Activated CD8-positive, alpha-beta T cell treated with anti-CD3 and anti-CD28 coated beads for 36 hours (primary cell): ENCODE measurements at regions not wholly inside any gene's neighbourhood (a gene's known extent, or its start where the extent isn't known, plus 50 kb on each side); places are given as distances from the start of the nearest gene placed in this dataset.

ENCODE experiments used
- ATAC-seq: fragments of 200-7000 bp; cut with Tn5 transposase; one replicate; pipeline ENCODE4 v1.10.0; 2021; ENCODE audit warnings: mild to moderate bottlenecking, moderate library complexity
- CTCF ChIA-PET: fragments of 350-600 bp; sonication (Branson Sonifier 250); formaldehyde crosslinking; loops from one replicate; lab custom pipeline; 2021; ENCODE audit warnings: antibody characterized with exemption; lab: Charles Lee
- POLR2A ChIA-PET: fragments of 350-600 bp; sonication (Branson Sonifier 250); formaldehyde crosslinking; loops from one replicate; lab custom pipeline; 2021; ENCODE audit warnings: antibody characterized with exemption; lab: Charles Lee
- DNase-seq: peaks from one replicate; pipeline ENCODE4 v3.0.0-alpha.2; 2020
- H3K27ac Mint-ChIP-seq: one replicate; pipeline ENCODE4 v1.8.0; 2021; ENCODE audit warnings: mild to moderate bottlenecking, mixed read lengths
- H3K27me3 Mint-ChIP-seq: one replicate; pipeline ENCODE4 v1.8.0; 2021; ENCODE audit warnings: mixed read lengths
- H3K36me3 Mint-ChIP-seq: one replicate; pipeline ENCODE4 v1.8.0; 2021; ENCODE audit warnings: low read depth, mixed read lengths
- H3K4me1 Mint-ChIP-seq: one replicate; pipeline ENCODE4 v1.8.0; 2021; ENCODE audit warnings: low read depth, mixed read lengths
- H3K4me3 Mint-ChIP-seq: one replicate; pipeline ENCODE4 v1.8.0; 2021; ENCODE audit warnings: mild to moderate bottlenecking, moderate library complexity, mixed read lengths
- H3K9me3 Mint-ChIP-seq: one replicate; pipeline ENCODE4 v1.8.0; 2021; ENCODE audit warnings: mixed read lengths
- intact Hi-C: fragments of 100-400 bp; cut with micrococcal nuclease; formaldehyde crosslinking; loops from one replicate; pipeline ENCODE4 v1.10.0; 2022
- TF ChIP-seq, protein P1 (sequence below): fragments of 200-600 bp; IDR thresholded peaks from one replicate; pipeline ENCODE4 v1.8.0; 2022; ENCODE audit warnings: antibody characterized with exemption, mild to moderate bottlenecking

DNA sequence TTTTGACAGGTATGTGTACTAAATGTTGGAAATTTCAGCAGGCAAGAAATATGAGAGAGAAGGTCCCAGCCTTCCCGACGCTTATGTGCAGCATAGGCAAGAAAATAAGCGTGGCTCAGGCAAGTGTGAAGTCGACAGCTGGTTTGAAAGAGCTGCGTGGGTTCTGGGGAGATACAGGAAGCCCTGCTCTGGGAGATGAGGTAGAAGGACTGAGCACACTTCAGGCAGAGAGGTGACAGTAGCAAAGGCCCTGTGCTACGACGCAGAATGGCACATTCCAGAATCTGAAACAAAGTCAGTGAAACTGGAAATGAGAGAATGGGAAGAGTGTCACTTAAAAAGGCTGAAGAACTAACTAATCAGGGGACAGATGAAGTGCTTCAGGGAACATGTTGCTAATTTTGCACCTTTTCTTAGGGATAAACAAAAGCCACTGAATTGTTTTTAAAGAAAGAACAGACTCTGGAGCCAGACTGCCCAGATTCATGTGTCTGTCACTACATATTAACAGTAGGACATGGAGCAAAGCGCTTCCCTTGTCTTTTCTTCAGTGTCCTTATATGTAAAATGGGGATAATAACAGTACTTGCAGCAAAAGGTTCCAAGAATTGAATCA, 160.1 kb downstream of the SPRY2 start:
- H3K9me3 Mint-ChIP-seq = no peaks in the 10 kb centered on the region
- DNase-seq (no peak), ATAC-seq (no peak)
- TF ChIP-seq, protein P1, sequence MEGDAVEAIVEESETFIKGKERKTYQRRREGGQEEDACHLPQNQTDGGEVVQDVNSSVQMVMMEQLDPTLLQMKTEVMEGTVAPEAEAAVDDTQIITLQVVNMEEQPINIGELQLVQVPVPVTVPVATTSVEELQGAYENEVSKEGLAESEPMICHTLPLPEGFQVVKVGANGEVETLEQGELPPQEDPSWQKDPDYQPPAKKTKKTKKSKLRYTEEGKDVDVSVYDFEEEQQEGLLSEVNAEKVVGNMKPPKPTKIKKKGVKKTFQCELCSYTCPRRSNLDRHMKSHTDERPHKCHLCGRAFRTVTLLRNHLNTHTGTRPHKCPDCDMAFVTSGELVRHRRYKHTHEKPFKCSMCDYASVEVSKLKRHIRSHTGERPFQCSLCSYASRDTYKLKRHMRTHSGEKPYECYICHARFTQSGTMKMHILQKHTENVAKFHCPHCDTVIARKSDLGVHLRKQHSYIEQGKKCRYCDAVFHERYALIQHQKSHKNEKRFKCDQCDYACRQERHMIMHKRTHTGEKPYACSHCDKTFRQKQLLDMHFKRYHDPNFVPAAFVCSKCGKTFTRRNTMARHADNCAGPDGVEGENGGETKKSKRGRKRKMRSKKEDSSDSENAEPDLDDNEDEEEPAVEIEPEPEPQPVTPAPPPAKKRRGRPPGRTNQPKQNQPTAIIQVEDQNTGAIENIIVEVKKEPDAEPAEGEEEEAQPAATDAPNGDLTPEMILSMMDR = no peak
- intact Hi-C loops = no loop called here
- no peaks in the 10 kb centered on the region for H3K4me1 Mint-ChIP-seq
- H3K36me3 Mint-ChIP-seq = no peaks in the 10 kb centered on the region
- ChIA-PET POLR2A (no interaction called here), CTCF (no interaction called here)
- no peaks in the 10 kb centered on the region for H3K27me3 Mint-ChIP-seq
- H3K27ac Mint-ChIP-seq = no peak overlapping the region
- no peak overlapping the region for H3K4me3 Mint-ChIP-seq

GRCh38 chr13:80177327-80177726, 163.6 kb downstream of the SPRY2 start:
- no peaks in the 10 kb centered on the region for H3K9me3 Mint-ChIP-seq
- H3K27ac Mint-ChIP-seq = no peak overlapping the region
- DNase-seq = no peak
- H3K36me3 Mint-ChIP-seq = no peaks in the 10 kb centered on the region
- intact Hi-C loops = no loop called here
- ChIA-PET POLR2A (no interaction called here), CTCF (no interaction called here)
- H3K27me3 Mint-ChIP-seq = no peaks in the 10 kb centered on the region
- H3K4me1 Mint-ChIP-seq = no peaks in the 10 kb centered on the region
- TF ChIP-seq, protein P1 = no peak
- ATAC-seq = no peak
- no peak overlapping the region for H3K4me3 Mint-ChIP-seq

- POLR2A ChIA-PET = no interaction called here
- DNase-seq (no peak), ATAC-seq (no peak)
- H3K9me3 Mint-ChIP-seq = no peaks in the 10 kb centered on the region
- CTCF ChIA-PET = no interaction called here
- intact Hi-C loops = no loop called here
- no peak overlapping the region for H3K27ac Mint-ChIP-seq
- TF ChIP-seq, protein P1 = no peak
- H3K36me3 Mint-ChIP-seq = no peaks in the 10 kb centered on the region
- H3K4me1 Mint-ChIP-seq = no peaks in the 10 kb centered on the region
- H3K27me3 Mint-ChIP-seq = no peaks in the 10 kb centered on the region
- no peak overlapping the region for H3K4me3 Mint-ChIP-seq
These were observed 167.7 kb downstream of the SPRY2 start for GRCh38 chr13:80173224-80173623.

GRCh38 chr13:80171096-80171495, 169.8 kb downstream of the SPRY2 start:
- POLR2A ChIA-PET = no interaction called here
- Mint-ChIP-seq H3K27me3 (no peaks in the 10 kb centered on the region), H3K9me3 (no peaks in the 10 kb centered on the region)

GRCh38 chr13:80168089-80168850, 172.7 kb downstream of the SPRY2 start:
- intact Hi-C loops = no loop called here
- ChIA-PET CTCF (no interaction called here), POLR2A (no interaction called here)
- TF ChIP-seq, protein P1 = no peak
- Mint-ChIP-seq H3K9me3 (no peaks in the 10 kb centered on the region), H3K4me1 (peaks cover 2% of the 10 kb centered on the region), H3K4me3 (no peak overlapping the region), H3K27me3 (no peaks in the 10 kb centered on the region), H3K27ac (no peak overlapping the region), H3K36me3 (no peaks in the 10 kb centered on the region)
- ATAC-seq = no peak
- no peak for DNase-seq

More at GRCh38 chr13:80171096-80171495, 169.8 kb downstream of the SPRY2 start:
- Mint-ChIP-seq H3K27ac (no peak overlapping the region), H3K4me3 (no peak overlapping the region), H3K36me3 (no peaks in the 10 kb centered on the region), H3K4me1 (no peaks in the 10 kb centered on the region)
- CTCF ChIA-PET = no interaction called here
- intact Hi-C loops = no loop called here
- ATAC-seq (no peak), DNase-seq (no peak)
- TF ChIP-seq, protein P1 = no peak
